GM23248 (cell line): ENCODE measurements at regions not wholly inside any gene's neighbourhood (a gene's known extent, or its start where the extent isn't known, plus 50 kb on each side); places are given as distances from the start of the nearest gene placed in this dataset.

Experiments
- DNase-seq: peaks from one replicate; pipeline ENCODE4 v3.0.0-alpha.2; 2015
- H2AFZ ChIP-seq: fragments of 200-600 bp; sonication (generic); 2 replicates; pipeline ENCODE4 v1.6.1; 2016; ENCODE audit warnings: antibody characterized with exemption
- H3F3A ChIP-seq: fragments of 200-600 bp; sonication (generic); 2 replicates; pipeline ENCODE4 v1.6.1; 2016; ENCODE audit warnings: mild to moderate bottlenecking, antibody characterized with exemption, mixed run types; ENCODE audit not compliant: insufficient read depth
- H3K27ac ChIP-seq: fragments of 200-600 bp; sonication (generic); 2 replicates; pipeline ENCODE4 v1.5.1; 2016; ENCODE audit warnings: mild to moderate bottlenecking
- H3K27me3 ChIP-seq: fragments of 200-600 bp; sonication (generic); replicated peaks from 2 replicates; pipeline ENCODE4 v1.6.1; 2016; ENCODE audit warnings: mild to moderate bottlenecking; ENCODE audit not compliant: insufficient read depth
- H3K36me3 ChIP-seq: fragments of 200-600 bp; sonication (generic); 2 replicates; pipeline ENCODE4 v1.6.1; 2016; ENCODE audit warnings: low read depth, mild to moderate bottlenecking
- H3K4me1 ChIP-seq: fragments of 200-600 bp; sonication (generic); 2 replicates; pipeline ENCODE4 v1.6.1; 2016; ENCODE audit warnings: mild to moderate bottlenecking; ENCODE audit not compliant: insufficient read depth
- H3K4me2 ChIP-seq: fragments of 200-600 bp; sonication (generic); one replicate; pipeline ENCODE4 v1.6.1; 2016; ENCODE audit warnings: mild to moderate bottlenecking; ENCODE audit not compliant: unreplicated experiment
- H3K4me3 ChIP-seq: fragments of 200-600 bp; sonication (generic); 2 replicates; pipeline ENCODE4 v1.5.1; 2016; ENCODE audit warnings: mild to moderate bottlenecking
- H3K79me2 ChIP-seq: fragments of 200-600 bp; sonication (generic); 2 replicates; pipeline ENCODE4 v1.6.1; 2016; ENCODE audit warnings: mild to moderate bottlenecking; ENCODE audit not compliant: insufficient read depth
- H3K9ac ChIP-seq: fragments of 200-600 bp; sonication (generic); 2 replicates; pipeline ENCODE4 v1.6.1; 2016; ENCODE audit warnings: mild to moderate bottlenecking
- H3K9me2 ChIP-seq: fragments of 200-600 bp; sonication (generic); 2 replicates; pipeline ENCODE4 v1.6.1; 2016; ENCODE audit warnings: mixed run types, mild to moderate bottlenecking, moderate library complexity; ENCODE audit not compliant: insufficient read depth
- H3K9me3 ChIP-seq: fragments of 200-600 bp; sonication (generic); one replicate; pipeline ENCODE4 v1.6.1; 2017; ENCODE audit warnings: low read depth
- H4K20me1 ChIP-seq: fragments of 200-600 bp; sonication (generic); 2 replicates; pipeline ENCODE4 v1.6.0; 2016; ENCODE audit not compliant: insufficient read depth
- EZH2 ChIP-seq: fragments of 200-600 bp; sonication (generic); IDR thresholded peaks from 2 replicates; pipeline ENCODE4 v1.6.1; 2018; ENCODE audit warnings: antibody characterized with exemption, mild to moderate bottlenecking; ENCODE audit not compliant: insufficient read depth, poor library complexity, severe bottlenecking
- EZH2phosphoT487 ChIP-seq: fragments of 200-600 bp; sonication (generic); IDR thresholded peaks from 2 replicates; pipeline ENCODE4 v1.6.1; 2018; ENCODE audit warnings: antibody characterized with exemption, moderate library complexity, mild to moderate bottlenecking, low read depth; ENCODE audit not compliant: insufficient read depth
- WGBS, 2 experiments: methylation state at CpG; one replicate each; pipeline ENCODE4 v1.1.6; 2015 to 2017; ENCODE audit warnings: low lambda C conversion rate in 2 of 2, low coverage in 1 of 2; ENCODE audit errors: missing lambda C conversion rate in 2 of 2; 5-methylcytosine and 5-hydroxymethylcytosine counted together
- in situ Hi-C: fragments of 300-500 bp; cut with MboI; formaldehyde crosslinking; loops from 2 replicates; pipeline ENCODE4 v1.15.0; 2020

DNA sequence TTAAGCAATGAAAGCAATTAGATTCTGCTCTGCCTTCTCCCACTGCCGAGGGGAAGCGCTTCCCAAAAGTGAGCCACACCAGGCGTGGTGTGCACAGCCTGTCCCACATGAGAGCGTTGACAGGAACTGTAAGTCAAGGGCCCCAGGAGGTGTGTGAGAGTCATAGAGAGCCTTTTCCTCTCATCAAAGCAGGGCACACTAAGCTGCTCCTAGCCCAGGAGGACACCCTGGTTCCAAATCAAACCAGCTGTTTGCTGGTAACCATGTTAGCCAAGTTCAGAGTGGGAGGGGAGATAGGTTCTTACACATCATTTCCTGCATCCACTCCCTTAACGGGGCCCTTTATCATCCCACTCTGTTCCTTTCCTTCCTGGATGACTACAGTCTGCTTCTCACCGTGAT lies 98.3 kb downstream of the SPTSSA start:
- in situ Hi-C loops, result no loop called here
- H2AFZ ChIP-seq, result no peak overlapping the region

DNA sequence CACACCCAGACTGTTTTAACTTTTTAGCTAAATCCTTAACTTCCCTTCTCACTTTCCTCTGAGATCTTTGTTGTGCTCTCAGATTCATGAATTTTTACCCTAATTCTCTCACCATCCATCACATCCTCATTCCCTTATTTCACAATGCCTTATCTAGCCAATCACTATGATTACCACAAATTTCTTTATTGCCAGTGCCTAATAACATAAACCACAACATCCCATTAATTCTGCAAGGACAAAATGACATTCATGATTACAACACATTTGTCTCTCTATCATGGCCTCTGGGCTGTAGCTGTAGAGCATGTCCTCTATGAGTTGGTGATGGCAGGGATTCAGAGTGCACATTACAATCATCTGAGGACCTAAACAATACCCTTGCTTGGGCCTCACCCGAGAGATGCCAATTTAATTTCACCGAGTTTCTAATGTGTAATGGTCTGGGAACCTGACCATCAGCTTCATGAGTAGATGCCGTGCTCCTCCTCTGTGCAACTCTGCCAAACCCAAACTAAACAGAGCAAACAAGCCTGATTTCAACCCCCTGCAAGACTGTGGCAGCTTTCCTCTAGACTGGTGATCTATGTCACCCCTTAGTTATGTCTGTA lies 99.3 kb downstream of the SPTSSA start:
- no peak overlapping the region for H3K4me2 ChIP-seq
- H3K27ac ChIP-seq, result peak overlapping the region; percentile 34
- no peaks in the 10 kb centered on the region for H3K36me3 ChIP-seq
- H3K27me3 ChIP-seq, result peaks cover 9% of the 10 kb centered on the region; the same call in 1 of the 2 replicates
- H4K20me1 ChIP-seq, result no peaks in the 10 kb centered on the region
- H3K4me1 ChIP-seq, result peaks cover 20% of the 10 kb centered on the region
- no peak for TF ChIP-seq EZH2
- TF ChIP-seq EZH2phosphoT487, result peak; percentile 84; the same call in 1 of the 2 replicates
- H3K9me3 ChIP-seq, result no peaks in the 10 kb centered on the region
- no peak overlapping the region for H3K4me3 ChIP-seq
- H3K9ac ChIP-seq, result no peak overlapping the region
- 19 to 25% methylated on average over 3 of the region's 3 CpGs for WGBS, 2 experiments
- in situ Hi-C loops, result no loop called here
- H3K79me2 ChIP-seq, result no peaks in the 10 kb centered on the region
- no peak overlapping the region for H2AFZ ChIP-seq
- DNase-seq, result peak; percentile 71
- peaks cover 23% of the 10 kb centered on the region for H3F3A ChIP-seq
- H3K9me2 ChIP-seq, result no peaks in the 10 kb centered on the region

More for the DNA sequence above, 98.3 kb downstream of the SPTSSA start:
- peak; percentile 48 for DNase-seq
- no peaks in the 10 kb centered on the region for H3K36me3 ChIP-seq
- H3K4me2 ChIP-seq, result no peak overlapping the region
- no peaks in the 10 kb centered on the region for H3K9me2 ChIP-seq
- peaks cover 27% of the 10 kb centered on the region for H3K4me1 ChIP-seq
- TF ChIP-seq EZH2phosphoT487, result no peak
- no peak for TF ChIP-seq EZH2
- no peaks in the 10 kb centered on the region for H4K20me1 ChIP-seq
- H3F3A ChIP-seq, result peaks cover 23% of the 10 kb centered on the region
- no peak overlapping the region for H3K4me3 ChIP-seq
- H3K9ac ChIP-seq, result 0 out of 2 replicates have a peak overlapping the region, but pooled peaks have one; percentile 7
- H3K79me2 ChIP-seq, result no peaks in the 10 kb centered on the region
- 53 to 57% methylated on average over 6 of the region's 6 CpGs for WGBS, 2 experiments
- peaks cover 9% of the 10 kb centered on the region; the same call in 1 of the 2 replicates for H3K27me3 ChIP-seq
- no peak overlapping the region for H3K27ac ChIP-seq
- no peaks in the 10 kb centered on the region for H3K9me3 ChIP-seq

DNA sequence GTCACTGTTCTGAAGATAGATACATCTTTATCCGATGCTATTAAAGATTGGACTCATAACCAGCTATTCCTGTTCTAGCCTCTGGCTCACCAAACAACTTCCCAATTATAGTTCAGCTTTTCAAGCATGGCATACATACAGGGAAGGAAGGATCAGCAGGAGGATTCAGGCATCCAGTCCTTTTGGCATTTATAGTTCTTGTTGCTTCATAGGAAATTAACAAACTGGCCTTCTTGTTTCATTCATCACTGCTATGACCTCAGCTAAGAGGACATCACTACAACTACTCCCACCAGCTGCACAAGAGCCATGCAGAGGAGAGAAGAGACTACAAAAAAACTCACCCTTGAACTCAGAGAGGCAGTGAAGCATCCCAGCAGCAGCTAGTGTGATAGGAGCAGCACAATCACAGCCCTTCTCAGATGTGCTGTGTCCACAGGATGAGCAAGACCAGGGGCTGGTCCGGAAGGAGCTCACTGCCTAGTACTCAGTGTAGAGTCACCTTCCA lies 100.5 kb downstream of the SPTSSA start:
- no peak overlapping the region for H3K4me3 ChIP-seq
- H3K4me1 ChIP-seq, result peaks cover 21% of the 10 kb centered on the region
- no peaks in the 10 kb centered on the region for H4K20me1 ChIP-seq
- WGBS, 2 experiments, result 29 to 39% methylated on average over 2 of the region's 2 CpGs
- in situ Hi-C loops, result no loop called here
- no peaks in the 10 kb centered on the region for H3K79me2 ChIP-seq
- H3K4me2 ChIP-seq, result no peak overlapping the region
- DNase-seq, result peak; percentile 70
- no peaks in the 10 kb centered on the region for H3K36me3 ChIP-seq
- H3K27ac ChIP-seq, result no peak overlapping the region
- TF ChIP-seq EZH2phosphoT487, result no peak
- no peak overlapping the region for H3K9ac ChIP-seq
- no peak overlapping the region for H2AFZ ChIP-seq
- 0 out of 2 replicates have a peak, but pooled peaks cover 7% of the 10 kb centered on the region for H3K27me3 ChIP-seq
- H3K9me3 ChIP-seq, result no peaks in the 10 kb centered on the region
- H3F3A ChIP-seq, result peaks cover 24% of the 10 kb centered on the region
- H3K9me2 ChIP-seq, result no peaks in the 10 kb centered on the region; the same call in 1 of the 2 replicates

DNA sequence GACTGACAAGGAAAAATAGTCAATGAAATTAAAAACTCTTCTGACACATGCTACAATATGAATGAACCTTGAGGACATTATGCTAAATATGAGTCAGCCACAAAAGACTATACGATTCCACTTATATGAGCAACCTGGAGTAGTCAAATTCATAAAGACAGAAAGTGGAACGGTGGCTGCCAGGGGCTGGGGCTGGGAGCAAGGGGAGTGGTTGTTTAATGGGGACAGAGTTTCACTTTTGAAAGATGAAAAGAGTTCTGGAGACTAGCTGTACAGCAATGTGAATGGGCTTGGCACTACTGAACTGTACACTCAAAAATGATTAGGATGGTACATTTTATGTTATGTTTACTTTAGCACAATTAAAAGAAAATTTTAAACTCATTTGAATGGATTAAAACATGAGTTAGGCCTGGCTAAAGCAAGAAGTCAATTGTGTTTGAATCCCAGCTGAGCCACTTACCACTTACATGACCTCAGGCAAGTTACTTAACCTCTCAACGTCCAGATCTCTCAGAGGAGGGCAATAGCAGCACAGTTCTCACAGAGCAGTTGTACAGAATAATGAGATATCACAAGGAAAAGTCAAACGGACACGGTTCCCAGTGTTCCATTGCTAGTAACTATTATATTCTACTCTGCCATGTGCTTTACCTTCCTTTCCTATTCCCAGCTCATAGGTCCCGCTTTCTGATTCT lies 102.5 kb downstream of the SPTSSA start:
- Histone ChIP-seq H3K9me3 (no peaks in the 10 kb centered on the region), H2AFZ (no peak overlapping the region), H3K79me2 (no peaks in the 10 kb centered on the region), H3K27ac (no peak overlapping the region), H3K9me2 (no peaks in the 10 kb centered on the region; the same call in 1 of the 2 replicates), H3K4me2 (no peak overlapping the region), H3K4me1 (peaks cover 39% of the 10 kb centered on the region), H3K4me3 (no peak overlapping the region), H3K27me3 (no peaks in the 10 kb centered on the region), H3K36me3 (no peaks in the 10 kb centered on the region), H3K9ac (no peak overlapping the region), H3F3A (peaks cover 42% of the 10 kb centered on the region), H4K20me1 (no peaks in the 10 kb centered on the region)
- TF ChIP-seq EZH2phosphoT487 (no peak), EZH2 (no peak)
- WGBS, 2 experiments, result 65 to 71% methylated on average over 6 of the region's 6 CpGs
- DNase-seq, result no peak
- in situ Hi-C loops, result no loop called here
